HepG2 (cell line): ENCODE measurements at regions not wholly inside any gene's neighbourhood (a gene's known extent, or its start where the extent isn't known, plus 50 kb on each side); places are given as distances from the start of the nearest gene placed in this dataset.

Source experiments
- ZBTB14 ChIP-seq: sonication (generic); formaldehyde crosslinking; IDR thresholded peaks from 2 replicates; pipeline ENCODE4 v1.4.0; 2020; ENCODE audit warnings: missing genetic modification reagents
- ZNF260 ChIP-seq: sonication (generic); formaldehyde crosslinking; IDR thresholded peaks from 2 replicates; pipeline ENCODE4 v1.4.0; 2020; ENCODE audit warnings: missing genetic modification reagents, low read depth, mild to moderate bottlenecking, borderline replicate concordance
- ZNF614 ChIP-seq: IDR thresholded peaks from 2 replicates; pipeline ENCODE4 v1.6.1; 2018; ENCODE audit warnings: missing biosample characterization, missing genetic modification reagents, inconsistent platforms, borderline replicate concordance
- ZSCAN9 ChIP-seq: IDR thresholded peaks from 2 replicates; pipeline ENCODE4 v1.6.1; 2016; ENCODE audit warnings: borderline replicate concordance
- TF ChIP-seq, protein P1 (sequence below): IDR thresholded peaks from 2 replicates; pipeline ENCODE4 v1.6.1; 2016; ENCODE audit warnings: missing compliant biosample characterization, missing genetic modification reagents, borderline replicate concordance
- TF ChIP-seq, protein P2 (sequence below): sonication (generic); formaldehyde crosslinking; IDR thresholded peaks from one replicate; pipeline ENCODE4 v1.5.1; 2020; ENCODE audit warnings: mild to moderate bottlenecking, missing genetic modification reagents; ENCODE audit errors: not compliant biosample characterization

GRCh38 chr7:131076032-131076431, 251.6 kb upstream of the MKLN1 start (continued):
- TF ChIP-seq, protein P1, sequence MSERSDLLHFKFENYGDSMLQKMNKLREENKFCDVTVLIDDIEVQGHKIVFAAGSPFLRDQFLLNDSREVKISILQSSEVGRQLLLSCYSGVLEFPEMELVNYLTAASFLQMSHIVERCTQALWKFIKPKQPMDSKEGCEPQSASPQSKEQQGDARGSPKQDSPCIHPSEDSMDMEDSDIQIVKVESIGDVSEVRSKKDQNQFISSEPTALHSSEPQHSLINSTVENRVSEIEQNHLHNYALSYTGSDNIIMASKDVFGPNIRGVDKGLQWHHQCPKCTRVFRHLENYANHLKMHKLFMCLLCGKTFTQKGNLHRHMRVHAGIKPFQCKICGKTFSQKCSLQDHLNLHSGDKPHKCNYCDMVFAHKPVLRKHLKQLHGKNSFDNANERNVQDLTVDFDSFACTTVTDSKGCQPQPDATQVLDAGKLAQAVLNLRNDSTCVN (CRISPR knock-in tag) = no peak
- TF ChIP-seq ZSCAN9 (CRISPR knock-in tag) (no peak), ZBTB14 (CRISPR knock-in tag) (no peak), ZNF260 (CRISPR knock-in tag) (no peak), ZNF614 (no peak)
- TF ChIP-seq, protein P2, sequence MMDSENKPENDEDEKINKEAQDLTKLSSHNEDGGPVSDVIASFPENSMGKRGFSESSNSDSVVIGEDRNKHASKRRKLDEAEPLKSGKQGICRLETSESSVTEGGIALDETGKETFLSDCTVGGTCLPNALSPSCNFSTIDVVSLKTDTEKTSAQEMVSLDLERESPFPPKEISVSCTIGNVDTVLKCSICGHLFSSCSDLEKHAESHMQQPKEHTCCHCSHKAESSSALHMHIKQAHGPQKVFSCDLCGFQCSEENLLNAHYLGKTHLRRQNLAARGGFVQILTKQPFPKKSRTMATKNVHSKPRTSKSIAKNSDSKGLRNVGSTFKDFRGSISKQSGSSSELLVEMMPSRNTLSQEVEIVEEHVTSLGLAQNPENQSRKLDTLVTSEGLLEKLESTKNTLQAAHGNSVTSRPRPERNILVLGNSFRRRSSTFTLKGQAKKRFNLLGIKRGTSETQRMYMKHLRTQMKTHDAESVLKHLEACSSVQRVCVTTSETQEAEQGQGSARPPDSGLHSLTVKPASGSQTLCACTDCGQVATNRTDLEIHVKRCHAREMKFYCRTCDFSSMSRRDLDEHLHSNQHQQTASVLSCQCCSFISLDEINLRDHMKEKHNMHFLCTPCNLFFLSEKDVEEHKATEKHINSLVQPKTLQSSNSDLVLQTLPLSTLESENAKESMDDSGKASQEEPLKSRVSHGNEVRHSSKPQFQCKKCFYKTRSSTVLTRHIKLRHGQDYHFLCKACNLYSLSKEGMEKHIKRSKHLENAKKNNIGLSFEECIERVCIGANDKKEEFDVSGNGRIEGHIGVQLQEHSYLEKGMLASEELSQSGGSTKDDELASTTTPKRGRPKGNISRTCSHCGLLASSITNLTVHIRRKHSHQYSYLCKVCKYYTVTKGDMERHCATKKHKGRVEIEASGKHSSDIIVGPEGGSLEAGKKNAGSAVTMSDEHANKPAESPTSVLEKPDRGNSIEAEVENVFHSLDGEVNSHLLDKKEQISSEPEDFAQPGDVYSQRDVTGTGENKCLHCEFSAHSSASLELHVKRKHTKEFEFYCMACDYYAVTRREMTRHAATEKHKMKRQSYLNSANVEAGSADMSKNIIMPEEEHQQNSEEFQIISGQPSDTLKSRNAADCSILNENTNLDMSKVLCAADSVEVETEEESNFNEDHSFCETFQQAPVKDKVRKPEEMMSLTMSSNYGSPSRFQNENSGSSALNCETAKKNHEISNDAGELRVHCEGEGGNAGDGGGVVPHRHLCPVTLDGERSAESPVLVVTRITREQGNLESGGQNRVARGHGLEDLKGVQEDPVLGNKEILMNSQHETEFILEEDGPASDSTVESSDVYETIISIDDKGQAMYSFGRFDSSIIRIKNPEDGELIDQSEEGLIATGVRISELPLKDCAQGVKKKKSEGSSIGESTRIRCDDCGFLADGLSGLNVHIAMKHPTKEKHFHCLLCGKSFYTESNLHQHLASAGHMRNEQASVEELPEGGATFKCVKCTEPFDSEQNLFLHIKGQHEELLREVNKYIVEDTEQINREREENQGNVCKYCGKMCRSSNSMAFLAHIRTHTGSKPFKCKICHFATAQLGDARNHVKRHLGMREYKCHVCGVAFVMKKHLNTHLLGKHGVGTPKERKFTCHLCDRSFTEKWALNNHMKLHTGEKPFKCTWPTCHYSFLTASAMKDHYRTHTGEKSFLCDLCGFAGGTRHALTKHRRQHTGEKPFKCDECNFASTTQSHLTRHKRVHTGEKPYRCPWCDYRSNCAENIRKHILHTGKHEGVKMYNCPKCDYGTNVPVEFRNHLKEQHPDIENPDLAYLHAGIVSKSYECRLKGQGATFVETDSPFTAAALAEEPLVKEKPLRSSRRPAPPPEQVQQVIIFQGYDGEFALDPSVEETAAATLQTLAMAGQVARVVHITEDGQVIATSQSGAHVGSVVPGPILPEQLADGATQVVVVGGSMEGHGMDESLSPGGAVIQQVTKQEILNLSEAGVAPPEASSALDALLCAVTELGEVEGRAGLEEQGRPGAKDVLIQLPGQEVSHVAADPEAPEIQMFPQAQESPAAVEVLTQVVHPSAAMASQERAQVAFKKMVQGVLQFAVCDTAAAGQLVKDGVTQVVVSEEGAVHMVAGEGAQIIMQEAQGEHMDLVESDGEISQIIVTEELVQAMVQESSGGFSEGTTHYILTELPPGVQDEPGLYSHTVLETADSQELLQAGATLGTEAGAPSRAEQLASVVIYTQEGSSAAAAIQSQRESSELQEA (CRISPR knock-in tag) = no peak
- TF ChIP-seq, all 625 proteins: peak for 0
